ENCODE measurements at regions not wholly inside any gene's neighbourhood (a gene's known extent, or its start where the extent isn't known, plus 50 kb on each side); places are given as distances from the start of the nearest gene placed in this dataset.

- TF ChIP-seq, protein P1, sequence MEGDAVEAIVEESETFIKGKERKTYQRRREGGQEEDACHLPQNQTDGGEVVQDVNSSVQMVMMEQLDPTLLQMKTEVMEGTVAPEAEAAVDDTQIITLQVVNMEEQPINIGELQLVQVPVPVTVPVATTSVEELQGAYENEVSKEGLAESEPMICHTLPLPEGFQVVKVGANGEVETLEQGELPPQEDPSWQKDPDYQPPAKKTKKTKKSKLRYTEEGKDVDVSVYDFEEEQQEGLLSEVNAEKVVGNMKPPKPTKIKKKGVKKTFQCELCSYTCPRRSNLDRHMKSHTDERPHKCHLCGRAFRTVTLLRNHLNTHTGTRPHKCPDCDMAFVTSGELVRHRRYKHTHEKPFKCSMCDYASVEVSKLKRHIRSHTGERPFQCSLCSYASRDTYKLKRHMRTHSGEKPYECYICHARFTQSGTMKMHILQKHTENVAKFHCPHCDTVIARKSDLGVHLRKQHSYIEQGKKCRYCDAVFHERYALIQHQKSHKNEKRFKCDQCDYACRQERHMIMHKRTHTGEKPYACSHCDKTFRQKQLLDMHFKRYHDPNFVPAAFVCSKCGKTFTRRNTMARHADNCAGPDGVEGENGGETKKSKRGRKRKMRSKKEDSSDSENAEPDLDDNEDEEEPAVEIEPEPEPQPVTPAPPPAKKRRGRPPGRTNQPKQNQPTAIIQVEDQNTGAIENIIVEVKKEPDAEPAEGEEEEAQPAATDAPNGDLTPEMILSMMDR (IDR thresholded peaks at IDR 0.05), result no peak
- TF ChIP-seq EZH2phosphoT487 (IDR thresholded peaks at IDR 0.05), result no peak
- TF ChIP-seq EZH2 (IDR thresholded peaks at IDR 0.05), result no peak
Observed at GRCh38 chr12:98211909-98212695, 303.3 kb upstream of the TMPO start.
